GM12874 (cell line): ENCODE measurements at regions not wholly inside any gene's neighbourhood (a gene's known extent, or its start where the extent isn't known, plus 50 kb on each side); places are given as distances from the start of the nearest gene placed in this dataset.

Experiments
- CTCF ChIP-seq: IDR thresholded peaks from 2 replicates; pipeline ENCODE4 v1.5.1; 2011; ENCODE audit warnings: low read depth, mild to moderate bottlenecking, control low read depth, low read length, moderate library complexity; ENCODE audit not compliant: insufficient read depth

- TF ChIP-seq CTCF, result peak; percentile 55
Observed at GRCh38 chr11:30128269-30128932, 102.4 kb upstream of the FSHB start.

GRCh38 chr11:30131535-30131934 is 99.3 kb upstream of the FSHB start:
- no peak for TF ChIP-seq CTCF

- no peak for TF ChIP-seq CTCF
Observed at GRCh38 chr11:30133281-30133680, 97.5 kb upstream of the FSHB start.

GRCh38 chr11:30143098-30143705 is 87.6 kb upstream of the FSHB start:
- TF ChIP-seq CTCF, result peak; percentile 64

GRCh38 chr11:30147293-30147692 is 83.5 kb upstream of the FSHB start:
- TF ChIP-seq CTCF, result no peak

GRCh38 chr11:30149998-30150397 is 80.8 kb upstream of the FSHB start:
- no peak for TF ChIP-seq CTCF

- TF ChIP-seq CTCF, result no peak
Observed at GRCh38 chr11:30150425-30150824, 80.4 kb upstream of the FSHB start.

GRCh38 chr11:30153008-30153407 is 77.8 kb upstream of the FSHB start:
- no peak for TF ChIP-seq CTCF
